ENCODE measurements at regions not wholly inside any gene's neighbourhood (a gene's known extent, or its start where the extent isn't known, plus 50 kb on each side); places are given as distances from the start of the nearest gene placed in this dataset.
A peak's percentile ranks its signal among the peaks of the same experiment; 100 is the strongest.

DNA sequence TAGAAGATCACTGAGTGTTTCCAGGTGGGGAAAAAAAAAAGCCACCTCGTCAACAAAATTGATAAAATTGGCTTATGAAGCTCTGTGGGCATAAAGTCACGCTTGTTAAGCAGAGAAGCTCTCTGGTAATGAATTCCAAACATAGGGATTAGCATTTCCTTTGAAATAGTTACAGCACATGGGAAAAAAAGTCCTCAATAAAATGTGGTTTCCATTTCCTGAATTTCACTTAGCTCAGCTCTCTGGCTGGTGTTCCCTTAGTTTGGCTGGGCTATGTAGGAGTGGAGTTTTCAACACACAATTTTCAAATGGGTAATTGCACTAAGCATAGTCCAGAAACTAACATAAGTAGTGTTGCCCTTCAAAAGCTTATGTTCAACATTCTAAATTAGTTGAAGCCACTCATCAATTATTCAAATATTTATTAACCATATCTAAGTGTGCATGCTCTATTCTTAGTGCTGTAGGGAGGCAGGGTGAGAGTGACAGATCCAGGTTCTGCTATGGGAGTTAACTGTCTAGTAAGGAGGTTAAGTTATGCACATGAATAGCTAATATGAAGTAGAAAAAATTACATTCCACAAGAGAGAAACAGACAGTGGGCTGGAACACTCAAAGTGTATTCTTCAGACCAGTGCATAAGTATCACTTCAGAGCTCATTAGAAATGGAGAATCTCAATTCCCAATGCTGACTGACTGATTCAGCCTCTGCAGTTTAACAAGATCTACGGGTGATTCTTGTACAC is 445.7 kb downstream of the SMARCA1 start:
- H3K27ac Mint-ChIP-seq, result no peak overlapping the region
- no peak overlapping the region for H3K4me3 Mint-ChIP-seq
- H3K27me3 Mint-ChIP-seq, result no peaks in the 10 kb centered on the region
- no peaks in the 10 kb centered on the region for H3K36me3 Mint-ChIP-seq
- no peaks in the 10 kb centered on the region for H3K4me1 Mint-ChIP-seq
- H3K9me3 Mint-ChIP-seq, result peaks cover 0 to 19% (median 0%) of the 10 kb centered on the region in 3 donors

- peaks cover 0 to 3% (median 2%) of the 10 kb centered on the region in 3 donors for H3K9me3 Mint-ChIP-seq
- no peak overlapping the region for H3K4me3 Mint-ChIP-seq
- no peaks in the 10 kb centered on the region for H3K36me3 Mint-ChIP-seq
- no peaks in the 10 kb centered on the region for H3K4me1 Mint-ChIP-seq
- H3K27ac Mint-ChIP-seq, result no peak overlapping the region
- H3K27me3 Mint-ChIP-seq, result no peaks in the 10 kb centered on the region
These were observed 451.9 kb downstream of the SMARCA1 start for GRCh38 chrX:129071390-129071789.

- peaks cover 0 to 7% (median 6%) of the 10 kb centered on the region in 3 donors for H3K9me3 Mint-ChIP-seq
- no peak overlapping the region for H3K27ac Mint-ChIP-seq
- no peak overlapping the region for H3K4me3 Mint-ChIP-seq
- no peaks in the 10 kb centered on the region for H3K4me1 Mint-ChIP-seq
- no peaks in the 10 kb centered on the region for H3K36me3 Mint-ChIP-seq
- H3K27me3 Mint-ChIP-seq, result peaks cover 1% of the 10 kb centered on the region
These were observed 457.4 kb downstream of the SMARCA1 start for GRCh38 chrX:129065895-129066294.

GRCh38 chrX:129058405-129058804 is 464.9 kb downstream of the SMARCA1 start:
- Mint-ChIP-seq H3K36me3 (no peaks in the 10 kb centered on the region), H3K27ac (no peak overlapping the region), H3K27me3 (peaks cover 8% of the 10 kb centered on the region), H3K4me3 (no peak overlapping the region), H3K9me3 (peaks cover 1 to 7% (median 2%) of the 10 kb centered on the region in 3 donors), H3K4me1 (no peaks in the 10 kb centered on the region)

GRCh38 chrX:129043138-129043537 is 480.2 kb downstream of the SMARCA1 start:
- no peaks in the 10 kb centered on the region for H3K4me1 Mint-ChIP-seq
- peaks cover 0 to 4% (median 1%) of the 10 kb centered on the region in 3 donors for H3K9me3 Mint-ChIP-seq
- no peak overlapping the region for H3K27ac Mint-ChIP-seq
- no peaks in the 10 kb centered on the region for H3K27me3 Mint-ChIP-seq
- H3K4me3 Mint-ChIP-seq, result no peak overlapping the region
- H3K36me3 Mint-ChIP-seq, result peaks cover 2% of the 10 kb centered on the region

DNA sequence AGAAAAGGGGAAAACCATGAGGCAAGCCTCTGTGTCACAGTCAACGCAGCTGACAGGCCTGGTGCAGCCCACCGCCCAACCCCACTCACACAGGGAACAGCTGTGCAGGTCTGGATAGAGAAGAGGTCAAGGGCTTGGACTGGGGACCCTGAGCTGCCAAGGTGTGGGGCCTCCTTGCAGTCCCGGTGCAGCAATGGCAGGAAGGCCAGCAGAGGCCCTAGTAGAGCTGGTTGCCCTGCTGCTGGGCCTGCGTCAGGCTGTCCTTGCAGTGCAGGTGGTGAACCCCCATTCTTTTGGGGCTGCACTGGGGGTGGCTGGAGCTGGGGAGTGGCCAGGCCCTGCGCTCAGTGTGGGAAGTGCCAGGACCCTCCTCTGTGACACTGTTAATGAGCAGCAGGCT is 482.0 kb downstream of the SMARCA1 start:
- H3K27me3 Mint-ChIP-seq, result no peaks in the 10 kb centered on the region
- H3K4me1 Mint-ChIP-seq, result no peaks in the 10 kb centered on the region
- no peak overlapping the region for H3K27ac Mint-ChIP-seq
- H3K9me3 Mint-ChIP-seq, result peaks cover 0 to 4% (median 1%) of the 10 kb centered on the region in 3 donors
- H3K4me3 Mint-ChIP-seq, result peak overlapping the region in 1 of 4 donors; percentile 17
- peaks cover 2% of the 10 kb centered on the region for H3K36me3 Mint-ChIP-seq

- peaks cover 0 to 4% (median 1%) of the 10 kb centered on the region in 3 donors for H3K9me3 Mint-ChIP-seq
- H3K27ac Mint-ChIP-seq, result no peak overlapping the region
- no peaks in the 10 kb centered on the region for H3K36me3 Mint-ChIP-seq
- H3K4me3 Mint-ChIP-seq, result no peak overlapping the region
- H3K4me1 Mint-ChIP-seq, result no peaks in the 10 kb centered on the region
- H3K27me3 Mint-ChIP-seq, result no peaks in the 10 kb centered on the region
These were observed 483.2 kb downstream of the SMARCA1 start for GRCh38 chrX:129040124-129040523.

DNA sequence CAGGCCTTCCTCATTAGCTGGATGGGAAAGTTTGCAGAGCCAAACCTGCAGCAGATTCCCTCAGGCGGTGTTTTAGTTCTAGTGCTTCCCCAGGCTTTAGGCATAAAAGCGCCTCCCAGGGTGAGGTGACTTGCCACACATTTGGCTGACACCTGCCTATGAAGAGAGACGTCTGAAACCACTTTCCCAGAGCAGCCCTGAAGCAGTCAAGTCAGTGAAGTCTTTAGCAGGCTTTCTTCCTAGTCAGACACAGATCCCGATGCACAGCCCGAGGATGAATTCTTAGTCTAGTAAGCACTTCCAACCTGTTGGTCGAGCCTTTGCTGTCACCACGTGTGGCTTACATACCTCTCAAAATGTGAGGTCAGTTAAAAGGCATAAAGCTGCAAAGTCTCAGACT is 484.1 kb downstream of the SMARCA1 start:
- H3K9me3 Mint-ChIP-seq, result peaks cover 0 to 4% (median 1%) of the 10 kb centered on the region in 3 donors
- no peaks in the 10 kb centered on the region for H3K27me3 Mint-ChIP-seq
- H3K4me1 Mint-ChIP-seq, result no peaks in the 10 kb centered on the region
- H3K27ac Mint-ChIP-seq, result no peak overlapping the region
- H3K4me3 Mint-ChIP-seq, result no peak overlapping the region
- no peaks in the 10 kb centered on the region for H3K36me3 Mint-ChIP-seq

DNA sequence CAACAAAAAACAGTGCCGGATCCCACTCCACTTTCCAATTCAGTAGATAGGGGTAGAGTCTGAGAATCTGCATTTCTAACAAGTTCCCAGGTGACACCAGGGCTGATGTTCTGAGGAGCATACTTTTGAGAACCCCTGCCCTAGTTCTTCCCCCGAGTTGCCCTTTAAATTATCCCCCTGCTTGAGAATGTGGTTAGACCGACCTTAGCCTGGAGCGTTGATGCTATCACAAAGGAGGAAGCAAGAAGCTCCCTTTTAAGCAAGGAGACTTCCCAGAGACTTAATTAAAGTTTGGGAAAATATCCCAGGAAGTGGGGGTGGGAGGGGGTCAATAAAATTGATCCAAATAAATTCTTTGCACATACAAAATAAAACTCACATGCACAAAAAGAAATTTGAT is 485.9 kb downstream of the SMARCA1 start:
- H3K27me3 Mint-ChIP-seq, result no peaks in the 10 kb centered on the region
- H3K27ac Mint-ChIP-seq, result no peak overlapping the region
- no peak overlapping the region for H3K4me3 Mint-ChIP-seq
- no peaks in the 10 kb centered on the region for H3K4me1 Mint-ChIP-seq
- H3K36me3 Mint-ChIP-seq, result no peaks in the 10 kb centered on the region
- peaks cover 0 to 4% (median 1%) of the 10 kb centered on the region in 3 donors for H3K9me3 Mint-ChIP-seq

DNA sequence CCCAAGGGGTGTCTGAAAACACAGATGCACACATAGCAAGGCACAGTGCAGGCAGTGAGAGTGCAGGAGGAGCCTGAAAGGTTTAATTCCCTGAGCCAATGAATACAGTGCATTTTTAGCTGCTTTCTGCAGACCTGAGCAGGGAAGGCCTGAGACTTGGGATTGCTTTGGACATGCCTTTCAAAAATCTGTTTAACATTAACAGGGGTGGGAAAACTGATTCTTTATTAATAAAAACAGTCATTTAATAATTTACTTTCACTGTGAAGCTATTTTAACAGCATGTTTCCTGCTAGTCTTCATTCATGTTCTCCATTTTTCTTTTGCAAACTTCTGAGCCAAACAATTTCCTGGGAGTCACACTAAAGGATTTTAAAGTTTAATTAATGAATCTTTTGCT is 488.1 kb downstream of the SMARCA1 start:
- Mint-ChIP-seq H3K27me3 (no peaks in the 10 kb centered on the region), H3K9me3 (peaks cover 0 to 4% (median 1%) of the 10 kb centered on the region in 3 donors), H3K36me3 (no peaks in the 10 kb centered on the region), H3K4me1 (no peaks in the 10 kb centered on the region), H3K27ac (no peak overlapping the region), H3K4me3 (no peak overlapping the region)

GRCh38 chrX:129034196-129034595 is 489.1 kb downstream of the SMARCA1 start:
- no peaks in the 10 kb centered on the region for H3K27me3 Mint-ChIP-seq
- H3K36me3 Mint-ChIP-seq, result no peaks in the 10 kb centered on the region
- H3K4me1 Mint-ChIP-seq, result no peaks in the 10 kb centered on the region
- no peak overlapping the region for H3K27ac Mint-ChIP-seq
- no peak overlapping the region for H3K4me3 Mint-ChIP-seq
- peaks cover 0 to 2% (median 1%) of the 10 kb centered on the region in 3 donors for H3K9me3 Mint-ChIP-seq

DNA sequence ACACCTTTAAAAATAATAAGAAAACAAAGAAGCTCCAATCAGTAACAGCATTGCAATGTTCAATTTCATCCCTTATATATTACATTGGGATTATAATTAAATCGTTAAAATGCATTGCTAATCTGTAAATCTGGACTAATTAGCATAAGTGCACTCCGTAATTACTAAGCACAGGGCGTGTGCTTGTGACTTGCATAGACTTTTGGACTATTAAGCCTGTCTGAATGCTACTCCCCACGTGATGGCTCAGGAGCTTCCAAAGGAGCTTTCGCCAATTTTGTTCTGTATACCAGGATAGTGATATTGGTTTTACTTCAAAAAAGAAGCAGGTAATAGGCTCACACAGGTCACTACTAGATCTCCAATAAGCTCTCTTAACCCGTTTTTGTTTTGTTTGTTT is 497.1 kb downstream of the SMARCA1 start:
- Mint-ChIP-seq H3K36me3 (no peaks in the 10 kb centered on the region), H3K27ac (no peak overlapping the region), H3K4me3 (no peak overlapping the region), H3K27me3 (peaks cover 2% of the 10 kb centered on the region), H3K9me3 (peaks cover 0 to 2% (median 2%) of the 10 kb centered on the region in 3 donors), H3K4me1 (no peaks in the 10 kb centered on the region)

DNA sequence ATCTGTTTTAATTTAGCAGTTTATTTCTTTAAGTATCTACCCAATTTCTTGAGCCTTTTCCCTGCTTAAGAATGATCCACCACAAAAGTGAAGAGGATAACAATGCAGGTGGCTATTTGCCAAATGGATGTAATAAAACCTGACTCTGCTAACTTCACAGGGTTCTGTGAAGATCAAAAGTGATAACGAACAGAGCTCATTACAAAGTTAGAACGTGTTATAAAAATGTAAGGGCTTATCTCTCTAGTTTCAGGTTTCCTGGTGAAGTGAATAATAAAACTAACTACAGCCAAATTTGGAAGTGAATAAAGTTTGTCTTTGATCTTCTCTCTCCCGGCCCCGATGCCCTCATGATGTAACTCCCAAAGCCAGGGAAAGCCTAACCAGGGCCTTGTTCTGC is 497.9 kb downstream of the SMARCA1 start:
- H3K36me3 Mint-ChIP-seq, result no peaks in the 10 kb centered on the region
- H3K27ac Mint-ChIP-seq, result no peak overlapping the region
- H3K4me3 Mint-ChIP-seq, result no peak overlapping the region
- no peaks in the 10 kb centered on the region for H3K4me1 Mint-ChIP-seq
- H3K9me3 Mint-ChIP-seq, result peaks cover 0 to 2% (median 2%) of the 10 kb centered on the region in 3 donors
- peaks cover 2% of the 10 kb centered on the region for H3K27me3 Mint-ChIP-seq

DNA sequence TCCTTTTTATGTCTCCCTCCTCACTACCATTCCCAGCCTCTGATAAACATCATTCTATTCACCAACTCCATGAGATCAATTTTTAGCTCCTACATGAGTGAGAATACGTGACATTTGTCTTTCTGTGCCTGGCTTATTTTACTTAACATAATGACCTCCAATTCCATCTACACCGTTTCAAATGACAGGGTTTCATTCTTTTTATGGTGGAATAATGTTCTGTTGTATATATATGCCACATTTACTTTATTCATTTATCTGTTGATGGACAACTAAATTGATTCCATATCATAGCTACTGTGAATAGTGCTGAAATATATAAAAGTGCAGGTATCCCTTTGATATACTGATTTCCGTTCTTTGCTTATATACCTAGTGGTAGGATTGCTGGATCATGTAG is 503.9 kb downstream of the SMARCA1 start:
- Mint-ChIP-seq H3K27ac (no peak overlapping the region), H3K36me3 (no peaks in the 10 kb centered on the region), H3K9me3 (peaks cover 0 to 6% (median 4%) of the 10 kb centered on the region in 3 donors)

DNA sequence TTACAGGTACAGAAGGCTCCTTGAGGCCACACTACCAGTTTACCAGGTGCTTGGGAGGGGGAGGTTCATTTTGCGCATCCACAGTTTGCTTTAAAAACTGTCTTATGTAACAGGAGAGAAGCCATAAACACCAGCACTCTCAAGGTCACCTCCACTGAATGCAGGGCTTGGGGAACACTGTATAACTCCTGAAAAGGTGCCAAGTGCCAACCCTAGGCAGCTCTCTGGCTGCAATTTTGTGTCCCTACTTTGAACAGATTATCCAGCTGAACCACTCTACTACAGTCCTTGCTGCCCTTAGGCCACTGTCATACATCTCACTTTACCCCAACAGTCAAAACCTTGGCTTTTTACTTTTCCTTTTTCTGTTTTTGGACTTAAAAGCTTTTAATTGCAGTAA is 507.9 kb downstream of the SMARCA1 start:
- no peaks in the 10 kb centered on the region for H3K36me3 Mint-ChIP-seq
- H3K9me3 Mint-ChIP-seq, result peaks cover 0 to 6% (median 4%) of the 10 kb centered on the region in 3 donors
- no peak overlapping the region for H3K27ac Mint-ChIP-seq

More for the DNA sequence above, 503.9 kb downstream of the SMARCA1 start:
- Mint-ChIP-seq H3K27me3 (no peaks in the 10 kb centered on the region), H3K4me1 (no peaks in the 10 kb centered on the region), H3K4me3 (no peak overlapping the region)

DNA sequence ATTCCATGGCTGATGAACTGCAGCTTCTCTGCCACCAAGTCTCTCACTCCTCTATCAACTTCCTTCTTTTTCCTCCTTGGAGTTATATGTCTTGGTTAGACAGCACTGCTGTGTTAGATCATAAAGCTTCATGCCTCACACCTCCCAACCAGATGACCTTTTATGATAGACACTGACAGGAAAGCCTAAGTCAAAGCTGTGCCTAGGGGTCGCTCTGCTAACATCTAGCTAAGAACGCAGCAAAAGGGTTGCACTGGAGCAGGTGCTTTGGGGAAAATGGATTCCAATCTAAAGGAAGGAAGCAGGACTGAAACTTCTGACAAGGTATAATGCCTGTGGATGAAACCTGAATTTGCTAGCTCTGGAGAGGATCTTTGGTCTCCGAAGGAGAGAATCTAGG is 509.7 kb downstream of the SMARCA1 start:
- no peak overlapping the region for H3K4me3 Mint-ChIP-seq

More for the DNA sequence above, 507.9 kb downstream of the SMARCA1 start:
- Mint-ChIP-seq H3K27me3 (no peaks in the 10 kb centered on the region), H3K4me1 (no peaks in the 10 kb centered on the region), H3K4me3 (peak overlapping the region in 1 of 4 donors; percentile 51)

More for the DNA sequence above, 509.7 kb downstream of the SMARCA1 start:
- Mint-ChIP-seq H3K4me1 (no peaks in the 10 kb centered on the region), H3K27me3 (no peaks in the 10 kb centered on the region), H3K36me3 (no peaks in the 10 kb centered on the region), H3K9me3 (peaks cover 0 to 6% (median 4%) of the 10 kb centered on the region in 3 donors), H3K27ac (no peak overlapping the region)
